ENCODE measurements at regions not wholly inside any gene's neighbourhood (a gene's known extent, or its start where the extent isn't known, plus 50 kb on each side); places are given as distances from the start of the nearest gene placed in this dataset.

DNA sequence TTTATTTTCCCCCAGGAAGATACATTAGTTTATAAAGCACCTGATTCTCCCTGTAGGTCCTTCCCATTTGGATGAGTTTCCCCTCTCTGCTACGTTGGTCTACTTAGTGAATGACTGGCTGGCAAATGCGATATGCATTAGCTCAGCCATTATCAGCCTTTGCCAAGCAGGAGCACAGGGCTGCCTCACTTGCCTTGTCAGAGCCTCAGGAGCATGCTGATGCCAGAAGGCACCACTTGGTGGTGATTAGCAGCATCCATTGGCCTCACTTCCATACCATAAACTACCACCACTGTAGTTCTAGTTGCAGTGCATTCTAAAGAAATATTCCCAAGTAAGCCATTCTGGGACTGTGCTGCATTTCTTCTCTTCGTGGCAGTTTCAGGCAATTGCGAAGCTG is 442.8 kb upstream of the CHST9 start:
- DNase-seq (ENCODE audit: low read depth): no peak

DNA sequence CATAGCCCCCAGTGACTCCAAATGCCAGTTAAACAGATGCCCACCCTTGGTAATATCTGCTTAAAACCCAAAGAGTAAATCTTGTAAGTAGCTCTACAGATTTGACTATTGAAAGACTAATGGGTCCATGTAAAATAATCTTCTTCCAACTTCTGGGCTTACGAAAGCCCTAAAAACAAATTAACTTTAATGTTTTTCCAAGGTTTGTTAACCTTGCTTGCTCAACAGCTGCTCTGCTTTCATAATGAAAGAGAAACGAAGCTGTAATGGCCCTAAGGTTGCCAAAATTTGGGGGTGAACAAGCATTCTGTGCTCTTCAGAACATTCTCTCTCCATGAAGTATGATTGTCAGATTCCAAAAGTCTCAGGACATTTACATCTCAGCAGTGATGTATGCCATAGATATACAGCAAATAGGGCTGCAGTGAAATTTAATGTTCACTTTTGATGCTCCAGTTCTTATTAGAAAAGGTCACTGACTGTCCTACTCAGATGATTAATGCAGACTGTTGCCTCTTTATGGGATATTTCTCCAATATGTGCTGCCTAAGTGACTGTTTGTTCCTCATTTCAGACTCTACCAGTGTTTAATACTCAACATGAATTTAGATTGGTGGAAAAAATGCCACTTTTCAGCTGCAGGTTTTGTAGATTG is 436.3 kb upstream of the CHST9 start:
- DNase-seq (ENCODE audit: low read depth): no peak

DNA sequence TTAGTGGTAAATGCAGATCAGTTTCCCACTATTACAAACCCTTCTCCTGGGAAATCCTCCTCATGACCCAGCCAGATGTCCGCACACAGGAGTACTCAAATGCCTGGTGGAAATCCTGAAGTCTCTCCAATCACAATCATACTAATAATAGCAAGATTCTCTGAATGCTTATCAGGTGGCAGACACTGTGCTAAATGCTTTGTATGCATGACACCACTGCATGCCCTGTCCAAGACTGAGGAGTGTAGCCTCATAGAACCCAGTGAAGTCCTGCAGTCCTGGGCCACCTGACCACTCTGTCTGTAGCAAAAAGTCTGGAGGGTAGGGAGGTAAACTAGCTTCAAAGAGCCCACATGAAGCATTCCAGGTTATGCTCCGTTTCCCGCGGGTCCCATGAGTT is 434.8 kb upstream of the CHST9 start:
- no peak for DNase-seq (ENCODE audit: low read depth)

DNA sequence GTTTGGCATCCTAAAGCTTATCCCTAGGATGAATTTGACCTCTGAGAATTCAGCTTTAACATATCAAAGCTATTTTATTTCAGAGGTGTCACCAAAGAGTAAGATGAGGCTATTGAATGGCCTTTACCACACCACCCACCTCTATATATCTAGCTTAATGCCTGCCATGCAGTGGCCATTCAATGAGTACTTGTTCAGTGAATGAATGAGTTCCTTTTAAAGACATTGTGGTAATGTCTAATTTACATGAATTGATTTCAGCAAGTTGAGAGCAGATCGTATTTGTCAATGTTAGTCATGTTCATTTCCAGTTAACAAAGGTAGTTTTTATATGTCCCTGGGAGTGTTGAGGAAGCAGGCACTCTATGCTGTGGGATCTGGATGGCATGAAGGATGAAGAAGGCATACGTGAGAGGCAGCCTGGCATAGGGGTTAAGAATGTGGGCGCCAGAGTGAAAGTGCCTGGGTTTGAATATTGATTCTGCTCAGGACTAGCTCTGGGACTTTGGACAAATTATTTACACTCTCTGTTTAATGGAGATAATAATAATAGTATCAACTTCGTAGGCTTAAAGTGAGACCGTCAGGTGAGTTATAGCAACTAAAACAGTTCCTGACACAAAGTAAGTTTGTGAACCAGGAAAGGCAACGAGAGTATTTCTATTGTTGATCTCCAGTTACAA is 434.1 kb upstream of the CHST9 start:
- no peak for DNase-seq (ENCODE audit: low read depth)

DNA sequence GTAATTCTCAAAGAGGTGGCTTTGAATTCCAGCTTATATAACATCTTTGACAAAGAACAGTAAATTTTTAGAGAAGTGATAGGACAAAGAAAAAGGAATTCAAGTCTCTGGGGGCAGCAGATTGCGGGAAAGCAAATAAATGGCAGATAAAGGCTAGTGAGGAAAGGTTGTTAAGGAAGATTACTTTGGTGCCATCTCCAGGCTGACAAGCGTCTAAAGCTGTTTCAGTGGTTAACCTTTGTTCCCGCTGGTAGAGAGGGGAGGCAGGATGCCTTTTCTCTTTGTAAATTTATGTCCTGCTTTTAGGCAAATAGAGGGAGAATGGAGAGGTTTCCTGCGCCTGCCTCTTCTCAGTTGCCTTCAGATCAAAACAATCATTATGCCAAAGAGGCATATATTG is 431.2 kb upstream of the CHST9 start:
- DNase-seq (ENCODE audit: low read depth): no peak

DNA sequence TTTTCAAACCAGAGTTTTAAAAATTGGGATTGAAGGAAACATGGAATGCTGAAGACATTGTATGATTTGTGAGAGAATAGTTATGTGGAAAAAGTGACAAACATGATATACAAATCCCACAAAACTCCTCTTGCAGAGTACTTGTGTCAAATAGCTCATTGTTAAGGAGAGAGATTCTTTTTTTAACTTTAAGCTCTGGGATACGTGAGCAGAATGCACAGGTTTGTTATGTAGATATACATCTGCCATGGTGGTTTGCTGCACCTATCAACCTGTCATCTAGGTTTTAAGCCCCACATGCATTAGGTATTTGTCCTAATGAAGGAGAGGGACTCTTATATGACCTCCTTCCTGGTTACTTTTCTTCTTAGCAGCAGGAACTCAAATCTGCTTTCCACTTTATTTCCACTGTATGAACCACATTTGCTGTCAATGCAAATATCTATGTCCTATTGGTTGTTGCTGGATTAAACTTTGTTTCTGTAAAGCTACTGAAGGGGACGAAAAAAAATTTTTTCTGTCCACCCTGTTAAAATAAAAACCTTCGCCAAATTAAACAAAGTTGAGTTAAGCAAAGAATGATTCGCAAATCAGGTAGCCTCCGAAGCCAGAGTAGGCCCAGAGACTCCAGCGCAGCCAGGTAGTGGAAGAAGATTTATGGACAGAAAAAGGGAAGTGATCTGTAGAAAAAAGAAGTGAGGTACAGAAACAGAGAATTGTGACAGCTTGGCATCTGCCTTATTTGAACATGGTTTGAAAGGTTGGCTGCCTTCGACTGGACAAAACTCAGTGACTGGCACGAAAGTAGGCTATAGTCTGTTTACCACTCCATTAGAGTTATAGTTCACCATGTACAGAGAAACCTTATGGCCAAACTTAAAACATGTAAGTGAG is 430.1 kb upstream of the CHST9 start:
- DNase-seq (ENCODE audit: low read depth): no peak

DNA sequence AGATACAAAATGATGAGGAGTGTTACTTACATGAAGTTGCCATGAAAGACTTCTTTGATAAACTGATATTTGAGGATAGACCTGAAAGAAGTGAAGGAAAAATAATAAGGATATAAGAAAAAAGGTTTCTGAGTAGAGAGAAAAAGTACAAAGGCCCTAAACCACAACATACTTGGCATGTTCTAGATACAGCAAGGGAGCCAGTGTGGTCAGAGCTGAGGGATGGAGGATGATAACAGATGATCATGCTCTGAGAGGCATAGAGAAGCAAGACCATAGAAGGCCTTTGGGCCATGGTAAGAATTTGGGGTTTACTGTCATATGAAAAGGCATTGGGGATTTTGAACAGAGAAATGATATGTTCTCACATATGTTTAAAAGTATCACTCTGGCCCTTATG is 424.1 kb upstream of the CHST9 start:
- DNase-seq (ENCODE audit: low read depth): no peak

DNA sequence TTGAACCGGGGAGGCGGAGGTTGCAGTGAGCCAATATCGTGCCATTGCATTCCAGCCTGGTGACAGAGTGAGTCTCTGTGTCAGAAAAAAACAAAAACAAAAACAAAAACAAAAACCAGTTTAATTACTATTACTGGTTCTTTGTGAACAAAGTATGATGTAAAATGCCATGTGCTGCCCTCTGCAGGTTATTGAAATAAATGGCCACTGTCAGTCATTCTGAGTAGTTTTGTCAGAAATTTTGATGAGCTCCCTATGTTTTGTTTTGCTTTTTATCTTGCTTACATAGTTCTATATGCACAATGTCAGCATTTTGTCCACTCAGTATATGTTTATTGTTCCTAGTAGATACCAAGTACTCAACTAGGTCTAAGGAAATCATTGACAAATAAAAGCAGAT is 423.6 kb upstream of the CHST9 start:
- no peak for DNase-seq (ENCODE audit: low read depth)

DNA sequence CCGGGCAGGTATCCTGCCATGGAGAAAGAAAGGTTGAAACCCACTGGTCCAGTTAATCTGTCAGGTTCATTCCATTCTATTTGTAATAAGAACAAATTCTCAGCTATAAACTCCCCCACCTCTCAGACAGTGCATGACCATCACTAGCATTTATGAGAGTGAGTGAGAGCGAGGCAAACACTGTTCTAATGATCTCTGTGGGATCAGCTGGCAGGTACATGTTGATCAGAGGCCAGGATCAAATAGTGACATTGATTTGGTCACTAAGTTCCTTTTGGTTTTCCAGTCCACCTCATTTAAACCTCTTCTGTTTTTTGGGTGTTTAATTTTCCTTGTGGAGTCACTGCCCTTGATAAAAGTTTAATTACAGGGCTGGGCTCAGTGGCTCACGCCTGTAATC is 423.1 kb upstream of the CHST9 start:
- DNase-seq (ENCODE audit: low read depth): no peak

DNA sequence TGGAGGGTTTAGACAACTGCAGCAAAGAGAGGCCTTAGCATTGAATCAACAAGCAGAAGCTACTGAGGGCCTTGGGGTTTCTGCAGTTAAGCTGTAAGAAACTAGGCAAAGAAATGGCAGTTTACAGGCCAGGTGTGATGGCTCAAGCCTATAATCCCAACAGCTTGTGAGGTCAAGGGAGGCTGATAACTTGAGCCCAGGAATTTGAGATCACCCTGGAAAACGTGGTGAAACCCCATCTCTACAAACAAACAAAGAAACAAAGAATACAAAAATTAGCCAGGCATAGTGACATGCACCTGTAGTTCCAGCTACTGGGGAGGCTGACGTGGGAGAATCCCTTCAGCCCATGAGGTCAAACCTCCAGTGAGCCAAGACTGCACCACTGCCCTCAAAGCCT is 421.6 kb upstream of the CHST9 start:
- no peak for DNase-seq (ENCODE audit: low read depth)

DNA sequence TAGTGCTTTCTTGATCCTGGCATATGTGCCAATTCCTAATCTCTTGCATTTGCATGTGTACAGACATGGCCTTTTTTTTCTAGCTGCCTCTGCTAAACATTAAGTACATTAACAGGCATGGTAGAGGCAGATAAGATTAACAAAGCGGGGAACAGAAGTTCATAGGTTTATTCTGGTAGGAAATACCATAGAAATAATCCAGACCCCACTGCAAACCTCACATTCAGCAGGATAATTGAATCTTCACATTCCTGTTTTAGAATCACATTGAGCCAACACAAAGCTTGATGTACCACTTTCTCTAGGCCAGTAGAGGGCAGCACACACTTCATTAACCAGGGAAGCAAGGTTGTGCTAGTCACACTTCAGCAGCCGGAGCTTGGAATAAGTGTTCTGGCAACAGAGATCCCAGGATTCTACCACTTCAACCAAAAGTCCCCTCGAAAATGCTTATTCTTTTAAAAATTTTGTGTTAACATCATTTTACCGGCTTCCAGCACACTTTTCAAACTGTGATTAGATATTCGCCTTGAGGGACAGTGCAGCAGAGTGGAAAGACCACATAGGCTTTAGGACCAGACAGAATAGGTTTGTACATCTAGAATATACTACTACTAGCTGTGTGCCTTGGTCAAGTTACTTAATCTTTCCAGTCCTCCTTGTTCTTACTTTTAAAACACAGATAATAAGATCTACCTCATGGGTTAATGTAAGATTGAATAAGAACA is 420.2 kb upstream of the CHST9 start:
- peak; percentile 56 for DNase-seq (ENCODE audit: low read depth)

DNA sequence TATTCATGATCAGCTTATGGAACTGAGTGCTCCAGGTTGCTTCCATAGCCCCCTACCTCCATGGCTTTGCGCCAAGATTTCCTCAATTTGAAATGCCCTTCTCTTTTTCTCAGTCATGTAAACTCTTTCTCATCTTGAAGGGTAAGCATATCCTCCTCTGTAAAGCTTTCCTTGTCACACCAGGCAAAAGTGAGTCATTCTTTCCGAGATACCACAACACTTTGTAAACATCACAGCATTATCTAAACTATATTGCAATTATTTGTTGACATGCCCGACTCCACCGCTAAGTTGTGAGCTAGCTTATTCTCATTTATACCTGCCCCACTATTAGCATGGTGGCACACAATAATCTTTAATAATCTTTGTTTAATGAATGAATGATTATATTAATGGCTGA is 419.5 kb upstream of the CHST9 start:
- DNase-seq (ENCODE audit: low read depth): no peak

DNA sequence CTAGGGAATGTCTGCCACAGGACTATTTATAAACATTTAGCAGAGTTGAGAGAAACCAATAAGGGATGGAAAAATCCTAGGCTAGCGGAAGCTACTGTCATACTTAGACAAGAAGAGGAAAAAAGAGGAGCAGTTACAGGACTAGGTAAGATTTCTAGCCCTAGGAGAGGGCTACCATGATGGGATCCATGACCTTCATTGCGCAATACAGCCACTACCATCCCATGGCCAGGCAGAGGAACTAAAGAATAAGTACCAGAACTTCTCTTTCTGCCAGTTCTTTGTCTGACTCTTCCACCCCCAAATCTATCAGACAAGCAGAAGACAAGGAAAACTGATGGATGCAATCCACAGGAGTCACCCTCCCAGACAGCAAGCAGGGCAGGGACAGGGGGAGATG is 417.0 kb upstream of the CHST9 start:
- no peak for DNase-seq (ENCODE audit: low read depth)

DNA sequence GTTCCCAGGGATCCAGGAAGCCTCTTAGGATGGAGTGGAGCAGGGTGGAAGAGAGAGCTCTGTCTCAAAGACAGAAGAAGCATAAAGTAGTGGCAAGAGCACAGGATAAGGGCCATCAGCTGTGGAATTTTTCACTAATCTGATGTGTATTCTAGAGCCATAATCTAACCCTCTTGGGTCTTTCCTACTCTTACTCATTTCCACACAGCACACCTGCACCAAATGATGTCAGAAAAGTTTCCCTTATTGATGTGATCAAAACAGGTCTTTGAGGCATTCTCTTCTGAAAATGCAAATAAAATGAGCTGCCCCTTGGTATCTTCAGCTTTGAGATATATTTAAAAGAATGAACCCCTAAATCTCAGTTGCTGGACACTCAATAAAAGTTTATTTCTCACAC is 415.1 kb upstream of the CHST9 start:
- DNase-seq (ENCODE audit: low read depth): no peak

DNA sequence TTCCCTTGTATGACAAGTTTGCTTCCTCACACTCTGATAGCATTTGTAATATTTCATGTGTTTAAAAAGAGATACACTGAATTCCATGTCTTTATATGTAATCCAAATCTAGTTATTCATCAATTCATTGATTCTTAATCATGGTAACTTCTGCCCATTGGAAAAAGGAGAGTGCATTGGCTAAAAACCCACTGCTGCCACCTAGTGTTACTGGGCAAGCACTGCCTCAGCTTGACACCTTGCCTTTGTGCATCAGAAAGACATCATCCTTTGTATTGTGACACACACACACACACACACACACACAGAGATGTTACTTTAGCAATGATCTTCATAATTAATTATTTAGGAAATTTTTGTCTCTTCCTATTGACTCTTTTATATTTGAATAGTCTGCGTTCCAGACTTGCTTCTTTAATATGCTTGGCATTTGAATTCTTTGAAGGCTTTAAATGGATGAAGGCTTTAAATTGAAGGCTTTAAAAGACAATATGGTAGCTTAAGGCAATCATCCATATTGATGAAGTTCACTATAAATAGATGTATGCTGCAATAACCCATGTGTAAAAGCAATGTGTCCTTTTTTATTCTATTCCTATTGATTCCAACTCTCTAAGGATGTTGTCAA is 414.2 kb upstream of the CHST9 start:
- peak; percentile 8 for DNase-seq (ENCODE audit: low read depth)

DNA sequence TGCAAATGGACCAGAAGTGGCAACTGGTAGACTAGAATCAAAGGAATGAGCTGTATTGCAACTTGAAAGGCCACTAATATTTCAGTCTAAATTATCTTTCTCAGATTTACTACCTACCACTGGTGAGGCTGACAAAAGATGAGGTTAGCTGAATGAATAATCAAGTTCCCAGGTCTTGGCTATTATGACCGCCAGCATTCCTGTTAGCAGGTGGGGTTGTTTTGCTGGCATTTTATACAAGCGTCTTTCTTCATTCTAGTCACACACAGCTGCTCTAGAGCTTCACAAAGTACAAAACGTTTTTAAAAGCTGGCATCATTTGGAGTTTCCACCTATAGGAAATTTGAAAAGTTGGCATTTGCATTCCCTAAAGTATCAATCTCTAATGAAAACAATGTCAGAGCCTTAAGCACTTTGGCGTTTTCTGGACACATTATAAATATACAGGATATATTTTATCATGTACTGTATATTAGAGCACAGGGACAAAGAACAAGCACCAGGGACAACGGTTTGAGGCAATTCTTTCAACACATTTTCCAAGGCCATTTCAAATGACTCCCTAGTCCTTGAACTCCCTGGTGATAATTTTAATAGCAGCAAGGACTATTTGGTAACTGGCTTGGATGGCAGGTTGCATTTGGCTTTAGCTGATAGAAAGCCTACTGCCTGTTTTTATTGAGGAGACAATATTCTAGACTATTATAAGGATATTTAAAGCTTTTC is 410.2 kb upstream of the CHST9 start:
- DNase-seq (ENCODE audit: low read depth): no peak

DNA sequence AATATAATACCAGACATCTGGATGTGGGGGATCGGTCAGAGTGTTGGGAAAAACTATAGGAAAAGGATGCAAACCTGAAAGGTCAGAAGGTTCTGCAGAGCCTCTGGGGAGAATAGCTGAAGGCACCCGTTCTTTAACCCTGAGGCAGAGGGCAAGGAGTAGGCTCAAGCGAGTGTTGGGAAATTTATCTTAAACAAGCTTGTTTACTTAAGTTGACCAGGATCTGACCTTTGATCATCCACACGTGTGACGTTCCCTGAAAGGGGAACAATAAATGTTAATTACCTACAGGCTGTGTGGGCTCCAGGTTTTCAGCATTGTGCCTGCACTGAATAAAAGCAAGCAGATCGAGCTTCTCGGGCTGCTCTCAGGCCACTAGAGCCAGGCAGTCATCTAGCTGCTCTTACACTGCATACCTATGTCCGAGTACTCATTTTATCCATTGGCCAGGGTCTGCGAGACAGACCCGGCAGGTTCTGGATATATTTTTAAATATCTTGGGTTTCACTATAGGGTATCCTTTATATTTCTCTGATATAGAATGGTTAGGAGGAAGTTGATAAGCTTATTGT is 400.6 kb upstream of the CHST9 start:
- DNase-seq (ENCODE audit: low read depth): no peak

DNA sequence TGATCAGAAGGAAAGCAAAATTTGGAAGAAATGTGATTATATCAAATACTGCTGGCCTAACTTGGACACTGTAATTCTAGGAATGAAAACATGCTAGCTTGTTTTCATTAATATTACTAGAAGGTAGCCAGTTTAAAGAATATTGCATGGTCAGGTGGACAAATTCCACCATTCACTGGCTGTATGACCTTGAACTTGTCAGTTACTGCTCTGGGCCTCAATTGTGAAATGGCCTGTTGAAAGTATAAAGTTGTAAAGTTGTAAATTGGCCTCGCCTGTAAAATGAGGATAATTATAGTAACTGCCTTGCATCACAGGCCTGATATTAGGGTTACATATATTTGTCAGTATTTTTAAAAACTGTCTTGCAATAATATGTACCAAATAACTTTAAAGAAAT is 398.4 kb upstream of the CHST9 start:
- DNase-seq (ENCODE audit: low read depth): no peak

DNA sequence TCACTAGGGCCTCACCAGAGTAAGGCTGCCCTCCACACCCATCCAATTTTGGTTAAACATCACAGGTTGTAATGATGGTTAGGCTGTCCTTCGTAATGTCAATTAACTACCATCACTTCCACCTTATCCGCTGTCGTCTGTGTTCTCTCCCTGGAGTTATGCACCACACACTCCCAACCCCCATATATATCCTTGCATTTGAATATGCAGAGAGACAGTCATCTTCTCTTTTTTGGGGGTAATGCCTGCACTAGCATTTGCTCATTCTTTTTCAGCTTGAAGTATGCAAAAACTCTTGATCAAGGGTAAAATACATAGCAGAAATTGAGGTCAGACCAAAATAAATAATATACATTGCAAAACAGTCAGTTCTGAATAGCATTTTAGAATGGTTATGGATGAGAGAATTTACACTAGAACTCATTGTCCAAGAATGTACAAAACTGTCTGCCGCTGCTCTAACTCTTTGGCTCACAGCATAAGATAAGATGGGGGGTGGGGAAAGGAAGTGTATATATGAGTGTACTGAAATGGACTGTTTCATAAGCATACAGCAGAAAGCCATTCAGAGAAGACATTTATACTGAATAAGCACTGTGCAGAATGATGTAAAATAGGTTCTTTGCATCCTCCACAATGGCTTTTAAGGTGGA is 397.8 kb upstream of the CHST9 start:
- DNase-seq (ENCODE audit: low read depth): no peak

DNA sequence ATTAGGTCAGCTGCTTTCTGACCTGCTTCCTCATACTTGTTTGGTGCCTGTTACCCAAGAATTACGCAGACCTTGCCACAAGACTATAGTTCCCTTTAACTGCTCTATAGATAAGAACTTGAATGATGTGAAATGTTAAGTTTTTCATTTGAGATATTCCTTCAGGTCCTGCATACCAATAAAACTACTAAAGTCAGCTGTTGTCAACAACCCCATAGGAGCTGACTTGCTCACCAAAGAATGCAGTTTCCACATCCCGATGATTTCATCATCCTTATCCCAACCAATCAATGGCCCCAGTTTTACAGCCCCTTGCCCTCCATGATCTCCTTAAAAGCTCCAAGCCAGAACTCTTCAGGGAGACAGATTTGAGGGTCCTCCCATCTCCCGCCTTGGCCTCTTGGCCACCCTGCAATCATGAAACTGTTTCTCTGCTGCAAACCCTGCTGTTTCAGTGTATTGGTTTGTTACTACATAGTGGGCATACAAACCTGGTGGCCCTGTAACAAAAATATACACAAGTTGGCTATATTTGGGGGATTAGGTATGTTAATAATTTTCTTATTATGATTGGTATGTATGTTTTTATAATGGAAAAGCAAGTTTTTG is 396.3 kb upstream of the CHST9 start:
- DNase-seq (ENCODE audit: low read depth): no peak

Data from fibroblast of the conjunctiva (primary cell).